Stimulated activated naive B cell treated with anti-CD40 and anti-IgM and Interleukin-4, amounts not matched to agents 10 μg/mL and 1 μg/mL and 100 μg/mL, for 72 hours (primary cell): ENCODE measurements at regions not wholly inside any gene's neighbourhood (a gene's known extent, or its start where the extent isn't known, plus 50 kb on each side); places are given as distances from the start of the nearest gene placed in this dataset.

ENCODE experiments used
- ATAC-seq, 2 donors: fragments of 150-1000 bp; cut with Tn5 transposase; replicated peaks; 2 replicates each; pipeline ENCODE4 v1.10.0; 2021; ENCODE audit warnings: moderate library complexity in 1 of 2
- DNase-seq: peaks from one replicate; pipeline ENCODE4 v3.0.0; 2021
- H3K27ac Mint-ChIP-seq: one replicate; pipeline ENCODE4 v1.8.0; 2022; ENCODE audit warnings: mild to moderate bottlenecking, mixed read lengths
- H3K27me3 Mint-ChIP-seq, 2 donors: one replicate each; pipeline ENCODE4 v1.8.0; 2022; ENCODE audit warnings: mixed read lengths in 2 of 2
- H3K36me3 Mint-ChIP-seq, 2 donors: one replicate each; pipeline ENCODE4 v1.8.0; 2022; ENCODE audit warnings: mixed read lengths in 2 of 2, mild to moderate bottlenecking in 1 of 2
- H3K4me1 Mint-ChIP-seq, 2 donors: one replicate each; pipeline ENCODE4 v1.8.0; 2022; ENCODE audit warnings: mixed read lengths in 2 of 2, mild to moderate bottlenecking in 1 of 2
- H3K4me3 Mint-ChIP-seq, 2 donors: one replicate each; pipeline ENCODE4 v1.8.0; 2022; ENCODE audit warnings: mild to moderate bottlenecking in 2 of 2, mixed read lengths in 2 of 2, moderate library complexity in 1 of 2
- H3K9me3 Mint-ChIP-seq, 2 donors: one replicate each; pipeline ENCODE4 v1.8.0; 2022; ENCODE audit warnings: mixed read lengths in 2 of 2, mild to moderate bottlenecking in 1 of 2

- H3K36me3 Mint-ChIP-seq = no peaks in the 10 kb centered on the region
- H3K4me1 Mint-ChIP-seq = no peaks in the 10 kb centered on the region
- no peak overlapping the region for H3K27ac Mint-ChIP-seq
- peaks cover 17 to 23% of the 10 kb centered on the region in 2 donors for H3K9me3 Mint-ChIP-seq
- peaks cover 0 to 4% of the 10 kb centered on the region in 2 donors for H3K27me3 Mint-ChIP-seq
- no peak overlapping the region for H3K4me3 Mint-ChIP-seq
- no peak for DNase-seq
- ATAC-seq = no peak
Observed at GRCh38 chr10:44435196-44435595, 50.3 kb upstream of the CXCL12 start.

GRCh38 chr10:44436240-44436639 lies 51.3 kb upstream of the CXCL12 start:
- H3K9me3 Mint-ChIP-seq = peaks cover 15 to 17% of the 10 kb centered on the region in 2 donors
- DNase-seq (no peak), ATAC-seq (no peak)
- peaks cover 0 to 2% of the 10 kb centered on the region in 2 donors for H3K36me3 Mint-ChIP-seq
- H3K4me3 Mint-ChIP-seq = no peak overlapping the region
- peaks cover 0 to 7% of the 10 kb centered on the region in 2 donors for H3K27me3 Mint-ChIP-seq
- no peak overlapping the region for H3K27ac Mint-ChIP-seq
- H3K4me1 Mint-ChIP-seq = no peaks in the 10 kb centered on the region

GRCh38 chr10:44437840-44438511 lies 53.1 kb upstream of the CXCL12 start:
- Mint-ChIP-seq H3K4me1 (no peaks in the 10 kb centered on the region), H3K27ac (no peak overlapping the region), H3K9me3 (peaks cover 13% of the 10 kb centered on the region in 2 donors), H3K4me3 (no peak overlapping the region), H3K36me3 (peaks cover 0 to 2% of the 10 kb centered on the region in 2 donors), H3K27me3 (peaks cover 0 to 7% of the 10 kb centered on the region in 2 donors)
- no peak for ATAC-seq
- DNase-seq = no peak

- ATAC-seq (no peak), DNase-seq (no peak)
- peaks cover 7 to 10% of the 10 kb centered on the region in 2 donors for H3K9me3 Mint-ChIP-seq
- peaks cover 0 to 2% of the 10 kb centered on the region in 2 donors for H3K36me3 Mint-ChIP-seq
- peaks cover 0 to 7% of the 10 kb centered on the region in 2 donors for H3K27me3 Mint-ChIP-seq
- no peaks in the 10 kb centered on the region for H3K4me1 Mint-ChIP-seq
- no peak overlapping the region for H3K4me3 Mint-ChIP-seq
- no peak overlapping the region for H3K27ac Mint-ChIP-seq
Observed at GRCh38 chr10:44439239-44439957, 54.5 kb upstream of the CXCL12 start.

GRCh38 chr10:44439958-44440244 lies 55.0 kb upstream of the CXCL12 start:
- no peak for DNase-seq
- Mint-ChIP-seq H3K4me3 (no peak overlapping the region), H3K36me3 (peaks cover 0 to 2% of the 10 kb centered on the region in 2 donors), H3K27ac (no peak overlapping the region), H3K4me1 (no peaks in the 10 kb centered on the region), H3K9me3 (peaks cover 6 to 12% of the 10 kb centered on the region in 2 donors), H3K27me3 (peaks cover 0 to 7% of the 10 kb centered on the region in 2 donors)
- no peak for ATAC-seq

- Mint-ChIP-seq H3K4me3 (no peak overlapping the region), H3K27ac (no peak overlapping the region), H3K9me3 (peaks cover 3 to 4% of the 10 kb centered on the region in 2 donors), H3K27me3 (peaks cover 0 to 8% of the 10 kb centered on the region in 2 donors), H3K4me1 (no peaks in the 10 kb centered on the region), H3K36me3 (no peaks in the 10 kb centered on the region)
- DNase-seq (no peak), ATAC-seq (no peak)
Observed at GRCh38 chr10:44457259-44457658, 72.4 kb upstream of the CXCL12 start.

- peaks cover 0 to 13% of the 10 kb centered on the region in 2 donors for H3K27me3 Mint-ChIP-seq
- H3K36me3 Mint-ChIP-seq = no peaks in the 10 kb centered on the region
- ATAC-seq (no peak), DNase-seq (no peak)
- H3K27ac Mint-ChIP-seq = no peak overlapping the region
- no peak overlapping the region for H3K4me3 Mint-ChIP-seq
- H3K4me1 Mint-ChIP-seq = no peaks in the 10 kb centered on the region
- H3K9me3 Mint-ChIP-seq = peaks cover 0 to 3% of the 10 kb centered on the region in 2 donors
Observed at GRCh38 chr10:44458671-44459413, 73.9 kb upstream of the CXCL12 start.

- Mint-ChIP-seq H3K4me3 (no peak overlapping the region), H3K4me1 (no peaks in the 10 kb centered on the region), H3K27me3 (peaks cover 0 to 15% of the 10 kb centered on the region in 2 donors), H3K9me3 (peaks cover 0 to 6% of the 10 kb centered on the region in 2 donors), H3K36me3 (no peaks in the 10 kb centered on the region), H3K27ac (no peak overlapping the region)
- ATAC-seq = no peak
- no peak for DNase-seq
Observed at GRCh38 chr10:44459671-44460070, 74.8 kb upstream of the CXCL12 start.

GRCh38 chr10:44460416-44460815 lies 75.5 kb upstream of the CXCL12 start:
- no peaks in the 10 kb centered on the region for H3K36me3 Mint-ChIP-seq
- peaks cover 0 to 6% of the 10 kb centered on the region in 2 donors for H3K9me3 Mint-ChIP-seq
- DNase-seq (no peak), ATAC-seq (no peak)
- H3K27ac Mint-ChIP-seq = no peak overlapping the region
- H3K27me3 Mint-ChIP-seq = peaks cover 0 to 18% of the 10 kb centered on the region in 2 donors
- H3K4me1 Mint-ChIP-seq = no peaks in the 10 kb centered on the region
- no peak overlapping the region for H3K4me3 Mint-ChIP-seq

GRCh38 chr10:44462338-44462914 lies 77.5 kb upstream of the CXCL12 start:
- H3K9me3 Mint-ChIP-seq = peaks cover 0 to 4% of the 10 kb centered on the region in 2 donors
- H3K36me3 Mint-ChIP-seq = no peaks in the 10 kb centered on the region
- H3K4me1 Mint-ChIP-seq = no peaks in the 10 kb centered on the region
- ATAC-seq (no peak), DNase-seq (no peak)
- H3K27me3 Mint-ChIP-seq = peaks cover 6 to 12% of the 10 kb centered on the region in 2 donors
- H3K27ac Mint-ChIP-seq = no peak overlapping the region
- H3K4me3 Mint-ChIP-seq = no peak overlapping the region

- Mint-ChIP-seq H3K27me3 (peaks cover 6 to 15% of the 10 kb centered on the region in 2 donors), H3K27ac (no peak overlapping the region), H3K4me1 (no peaks in the 10 kb centered on the region), H3K4me3 (no peak overlapping the region), H3K9me3 (peaks cover 0 to 4% of the 10 kb centered on the region in 2 donors), H3K36me3 (no peaks in the 10 kb centered on the region)
- no peak for DNase-seq
- ATAC-seq = no peak
Observed at GRCh38 chr10:44463511-44464121, 78.7 kb upstream of the CXCL12 start.

GRCh38 chr10:44464503-44464902 lies 79.6 kb upstream of the CXCL12 start:
- Mint-ChIP-seq H3K27me3 (peaks cover 6 to 18% of the 10 kb centered on the region in 2 donors), H3K4me1 (no peaks in the 10 kb centered on the region), H3K36me3 (no peaks in the 10 kb centered on the region), H3K9me3 (peaks cover 2 to 4% of the 10 kb centered on the region in 2 donors), H3K4me3 (no peak overlapping the region), H3K27ac (no peak overlapping the region)
- DNase-seq (no peak), ATAC-seq (no peak)

- DNase-seq (no peak), ATAC-seq (no peak)
- no peaks in the 10 kb centered on the region for H3K4me1 Mint-ChIP-seq
- no peak overlapping the region for H3K27ac Mint-ChIP-seq
- H3K9me3 Mint-ChIP-seq = peaks cover 5 to 6% of the 10 kb centered on the region in 2 donors
- H3K27me3 Mint-ChIP-seq = peaks cover 9 to 20% of the 10 kb centered on the region in 2 donors
- H3K36me3 Mint-ChIP-seq = no peaks in the 10 kb centered on the region
- H3K4me3 Mint-ChIP-seq = no peak overlapping the region
Observed at GRCh38 chr10:44465401-44466115, 80.7 kb upstream of the CXCL12 start.
